T47D (cell line): ENCODE measurements at regions not wholly inside any gene's neighbourhood (a gene's known extent, or its start where the extent isn't known, plus 50 kb on each side); places are given as distances from the start of the nearest gene placed in this dataset.
"Not testable (repeated sequence)": the region's sequence is repeated elsewhere in the genome, so short reads cannot be mapped to it uniquely, and the experiment has no call there.

ENCODE experiments used
- DNase-seq, 2 experiments: peaks; one replicate each; pipeline versions ENCODE4 v3.0.0 to v3.0.0-alpha.2; 2011 to 2012; ENCODE audit warnings: low read depth in 1 of 2, low spot score in 1 of 2
- JUND ChIP-seq: IDR thresholded peaks from 2 replicates; pipeline ENCODE4 v1.6.1; 2012; ENCODE audit warnings: low read depth
- in situ Hi-C: cut with HindIII; loops from 2 replicates; pipeline ENCODE4 v1.10.0; 2016; ENCODE audit warnings: low sequenced_read_pairs, low pct_unique_long_range_greater_than_20kb

GRCh38 chr1:232579958-232580941 is 49.7 kb downstream of the SIPA1L2 start:
- no peak for DNase-seq
- in situ Hi-C loops = no loop called here
- TF ChIP-seq JUND = no peak

- no peak for TF ChIP-seq JUND
- no peak for DNase-seq
- in situ Hi-C loops = no loop called here
Observed at GRCh38 chr1:232579466-232579865, 50.5 kb downstream of the SIPA1L2 start.

GRCh38 chr1:232578651-232579195 is 51.2 kb downstream of the SIPA1L2 start:
- DNase-seq = no peak
- TF ChIP-seq JUND = no peak
- in situ Hi-C loops = no loop called here

- no peak for DNase-seq
- in situ Hi-C loops = no loop called here
- TF ChIP-seq JUND = no peak
Observed at GRCh38 chr1:232577772-232578171, 52.2 kb downstream of the SIPA1L2 start.

GRCh38 chr1:232576537-232576936 is 53.4 kb downstream of the SIPA1L2 start:
- TF ChIP-seq JUND = no peak
- no peak for DNase-seq
- in situ Hi-C loops = no loop called here

GRCh38 chr1:232575763-232576040 is 54.2 kb downstream of the SIPA1L2 start:
- no peak for DNase-seq
- in situ Hi-C loops = no loop called here
- TF ChIP-seq JUND = no peak

GRCh38 chr1:232574889-232575762 is 54.8 kb downstream of the SIPA1L2 start:
- in situ Hi-C loops = no loop called here
- TF ChIP-seq JUND = no peak
- peak; percentile 26 to 54 for DNase-seq

- no peak for DNase-seq
- TF ChIP-seq JUND = no peak
- in situ Hi-C loops = no loop called here
Observed at GRCh38 chr1:232574077-232574476, 55.9 kb downstream of the SIPA1L2 start.

- no peak for DNase-seq
- in situ Hi-C loops = no loop called here
- TF ChIP-seq JUND = no peak
Observed at GRCh38 chr1:232571523-232571922, 58.4 kb downstream of the SIPA1L2 start.

- no peak for TF ChIP-seq JUND
- in situ Hi-C loops = no loop called here
- DNase-seq = no peak
Observed at GRCh38 chr1:232570007-232570406, 59.9 kb downstream of the SIPA1L2 start.

- in situ Hi-C loops = not testable (repeated sequence)
Observed at GRCh38 chr1:232569554-232569921, 60.4 kb downstream of the SIPA1L2 start.

GRCh38 chr1:232568906-232569553 is 60.9 kb downstream of the SIPA1L2 start:
- DNase-seq = no peak
- in situ Hi-C loops = no loop called here
- no peak for TF ChIP-seq JUND

More at GRCh38 chr1:232569554-232569921, 60.4 kb downstream of the SIPA1L2 start:
- DNase-seq = not testable (repeated sequence)

GRCh38 chr1:232568331-232568852 is 61.5 kb downstream of the SIPA1L2 start:
- no peak for DNase-seq
- in situ Hi-C loops = no loop called here
- no peak for TF ChIP-seq JUND
